GM23338 (cell line): ENCODE measurements at regions not wholly inside any gene's neighbourhood (a gene's known extent, or its start where the extent isn't known, plus 50 kb on each side); places are given as distances from the start of the nearest gene placed in this dataset.
A peak's percentile ranks its signal among the peaks of the same experiment; 100 is the strongest.

Experiments
- ATAC-seq: fragments of 200-7000 bp; cut with Tn5 transposase; 3 replicates; pipeline ENCODE4 v1.9.1; 2020
- DNase-seq: peaks from one replicate; pipeline ENCODE4 v3.0.0-alpha.2; 2015; ENCODE audit warnings: low spot score
- H2AFZ ChIP-seq: fragments of 200-600 bp; sonication (generic); 2 replicates; pipeline ENCODE4 v1.8.0; 2016; ENCODE audit warnings: antibody characterized with exemption, mild to moderate bottlenecking, moderate library complexity
- H3F3A ChIP-seq: fragments of 200-600 bp; sonication (generic); replicated peaks from 2 replicates; pipeline ENCODE4 v1.8.0; 2017; ENCODE audit warnings: antibody characterized with exemption, mixed run types, low read depth
- H3K27ac ChIP-seq: fragments of 200-600 bp; sonication (generic); 2 replicates; pipeline ENCODE4 v1.6.1; 2016; ENCODE audit warnings: low read depth
- H3K27me3 ChIP-seq: fragments of 200-600 bp; sonication (generic); 2 replicates; pipeline ENCODE4 v1.8.0; 2016; ENCODE audit warnings: mild to moderate bottlenecking, mixed run types, moderate library complexity; ENCODE audit not compliant: insufficient read depth
- H3K36me3 ChIP-seq: fragments of 200-600 bp; sonication (generic); 2 replicates; pipeline ENCODE4 v1.8.0; 2016; ENCODE audit warnings: mild to moderate bottlenecking; ENCODE audit not compliant: insufficient read depth
- H3K4me1 ChIP-seq: fragments of 200-600 bp; sonication (generic); 2 replicates; pipeline ENCODE4 v1.8.0; 2016; ENCODE audit warnings: mild to moderate bottlenecking, moderate library complexity; ENCODE audit not compliant: insufficient read depth
- H3K4me2 ChIP-seq: fragments of 200-600 bp; sonication (generic); 2 replicates; pipeline ENCODE4 v1.7.1; 2017; ENCODE audit warnings: mixed run types
- H3K4me3 ChIP-seq: fragments of 200-600 bp; sonication (generic); 2 replicates; pipeline ENCODE4 v1.6.1; 2016; ENCODE audit warnings: mixed run types
- H3K79me2 ChIP-seq: fragments of 200-600 bp; sonication (generic); replicated peaks from 2 replicates; pipeline ENCODE4 v1.8.0; 2017; ENCODE audit warnings: mild to moderate bottlenecking; ENCODE audit not compliant: insufficient read depth
- H3K9me2 ChIP-seq: fragments of 200-600 bp; sonication (generic); 2 replicates; pipeline ENCODE4 v1.8.0; 2017; ENCODE audit not compliant: insufficient read depth
- H4K20me1 ChIP-seq: fragments of 200-600 bp; sonication (generic); replicated peaks from 2 replicates; pipeline ENCODE4 v1.8.0; 2017; ENCODE audit warnings: mild to moderate bottlenecking; ENCODE audit not compliant: insufficient read depth
- H3K27ac Mint-ChIP-seq: 2 replicates; pipeline ENCODE4 v1.8.0; 2020; ENCODE audit warnings: inconsistent platforms, mild to moderate bottlenecking, moderate library complexity, mixed read lengths
- H3K27me3 Mint-ChIP-seq: 3 replicates; pipeline ENCODE4 v1.8.0; 2022; ENCODE audit warnings: low read depth, mild to moderate bottlenecking, moderate library complexity, mixed read lengths, inconsistent platforms; ENCODE audit not compliant: insufficient read depth, poor library complexity
- H3K36me3 Mint-ChIP-seq: 3 replicates; pipeline ENCODE4 v1.8.0; 2021; ENCODE audit warnings: low read depth, mild to moderate bottlenecking, inconsistent platforms, moderate library complexity, mixed read lengths
- H3K4me1 Mint-ChIP-seq: 3 replicates; pipeline ENCODE4 v1.8.0; 2020; ENCODE audit warnings: mild to moderate bottlenecking, inconsistent platforms, mixed read lengths
- H3K4me3 Mint-ChIP-seq: 3 replicates; pipeline ENCODE4 v1.8.0; 2021; ENCODE audit warnings: moderate library complexity, mild to moderate bottlenecking, inconsistent platforms, mixed read lengths
- H3K9me3 Mint-ChIP-seq: 3 replicates; pipeline ENCODE4 v1.8.0; 2020; ENCODE audit warnings: moderate library complexity, mild to moderate bottlenecking, inconsistent platforms, mixed read lengths
- CREB1 ChIP-seq: fragments of 250-450 bp; sonication (Bioruptor Pico); IDR thresholded peaks from 2 replicates; pipeline ENCODE4 v1.5.0; 2020; ENCODE audit warnings: low read depth, mild to moderate bottlenecking, moderate library complexity
- EZH2 ChIP-seq: fragments of 200-600 bp; sonication (generic); IDR thresholded peaks from one replicate; pipeline ENCODE4 v1.8.0; 2017; ENCODE audit warnings: antibody characterized with exemption, mild to moderate bottlenecking, low read depth; ENCODE audit not compliant: unreplicated experiment
- EZH2phosphoT487 ChIP-seq: fragments of 200-600 bp; sonication (generic); IDR thresholded peaks from one replicate; pipeline ENCODE4 v1.8.1; 2018; ENCODE audit warnings: antibody characterized with exemption; ENCODE audit not compliant: unreplicated experiment
- JUNB ChIP-seq: IDR thresholded peaks from one replicate; pipeline ENCODE4 v1.6.1; 2016; ENCODE audit warnings: antibody characterized with exemption; ENCODE audit not compliant: unreplicated experiment
- POLR2AphosphoS5 ChIP-seq: IDR thresholded peaks from 2 replicates; pipeline ENCODE4 v1.6.1; 2016; ENCODE audit warnings: antibody characterized with exemption, low read depth
- STAT1 ChIP-seq: IDR thresholded peaks from one replicate; pipeline ENCODE4 v1.6.1; 2016; ENCODE audit warnings: antibody characterized with exemption; ENCODE audit not compliant: unreplicated experiment
- ZNF331 ChIP-seq: fragments of 250-450 bp; sonication (Bioruptor Pico); IDR thresholded peaks from 2 replicates; pipeline ENCODE4 v1.5.0; 2020; ENCODE audit warnings: low read depth, mild to moderate bottlenecking, moderate library complexity
- TF ChIP-seq, protein P1 (sequence below): IDR thresholded peaks from 2 replicates; pipeline ENCODE4 v1.6.1; 2016; ENCODE audit warnings: antibody characterized with exemption
- TF ChIP-seq, protein P2 (sequence below), 2 experiments: fragments of 200-600 bp in 1 of 2; sonication (generic) in 1 of 2; conservative IDR thresholded peaks; 2 replicates each; pipeline versions ENCODE4 v1.5.1 to v1.6.1; 2016 to 2017; ENCODE audit warnings: antibody characterized with exemption in 2 of 2, low read depth in 2 of 2, mild to moderate bottlenecking in 2 of 2, moderate library complexity in 1 of 2
- TF ChIP-seq, protein P3 (sequence below): IDR thresholded peaks from one replicate; pipeline ENCODE4 v1.6.1; 2018; ENCODE audit warnings: antibody characterized with exemption; ENCODE audit not compliant: unreplicated experiment

DNA sequence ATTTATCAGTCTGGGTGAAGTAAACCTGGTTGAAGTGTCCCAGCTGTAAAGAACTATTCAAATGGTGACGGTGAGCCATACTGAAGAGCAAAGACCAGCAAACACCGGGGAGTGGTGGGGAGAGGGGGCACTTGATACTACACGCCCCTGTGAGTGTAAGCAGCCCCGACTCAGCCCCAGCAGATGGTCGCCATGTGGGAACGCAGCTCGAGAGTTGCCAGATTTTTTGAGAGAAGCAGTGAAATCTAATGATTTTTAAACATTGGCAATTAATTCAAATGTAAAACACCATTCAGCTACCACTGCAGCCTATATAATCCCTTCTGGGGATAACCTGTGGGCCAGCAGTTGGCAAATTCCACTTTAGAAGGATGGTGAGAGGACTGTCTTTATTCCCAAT is 1386.9 kb upstream of the WWC1 start:
- TF ChIP-seq POLR2AphosphoS5 (no peak), JUNB (no peak)
- Mint-ChIP-seq H3K9me3 (no peaks in the 10 kb centered on the region), H3K27ac (no peak overlapping the region), H3K36me3 (no peaks in the 10 kb centered on the region), H3K4me1 (0 out of 3 replicates have a peak, but pooled peaks cover 3% of the 10 kb centered on the region), H3K4me3 (no peak overlapping the region), H3K27me3 (no peaks in the 10 kb centered on the region)
- H3K36me3 ChIP-seq: no peaks in the 10 kb centered on the region
- H3K4me2 ChIP-seq: no peak overlapping the region
- DNase-seq (no peak), ATAC-seq (no peak)
- H3K27ac ChIP-seq: no peak overlapping the region
- H2AFZ ChIP-seq: peak overlapping the region; percentile 61; the same call in 1 of the 2 replicates
- H3K9me2 ChIP-seq: no peaks in the 10 kb centered on the region
- no peaks in the 10 kb centered on the region for H3K79me2 ChIP-seq
- no peaks in the 10 kb centered on the region for H3K4me1 ChIP-seq
- no peak overlapping the region for H3K4me3 ChIP-seq
- H4K20me1 ChIP-seq: no peaks in the 10 kb centered on the region
- no peaks in the 10 kb centered on the region for H3F3A ChIP-seq
- H3K27me3 ChIP-seq: no peaks in the 10 kb centered on the region

DNA sequence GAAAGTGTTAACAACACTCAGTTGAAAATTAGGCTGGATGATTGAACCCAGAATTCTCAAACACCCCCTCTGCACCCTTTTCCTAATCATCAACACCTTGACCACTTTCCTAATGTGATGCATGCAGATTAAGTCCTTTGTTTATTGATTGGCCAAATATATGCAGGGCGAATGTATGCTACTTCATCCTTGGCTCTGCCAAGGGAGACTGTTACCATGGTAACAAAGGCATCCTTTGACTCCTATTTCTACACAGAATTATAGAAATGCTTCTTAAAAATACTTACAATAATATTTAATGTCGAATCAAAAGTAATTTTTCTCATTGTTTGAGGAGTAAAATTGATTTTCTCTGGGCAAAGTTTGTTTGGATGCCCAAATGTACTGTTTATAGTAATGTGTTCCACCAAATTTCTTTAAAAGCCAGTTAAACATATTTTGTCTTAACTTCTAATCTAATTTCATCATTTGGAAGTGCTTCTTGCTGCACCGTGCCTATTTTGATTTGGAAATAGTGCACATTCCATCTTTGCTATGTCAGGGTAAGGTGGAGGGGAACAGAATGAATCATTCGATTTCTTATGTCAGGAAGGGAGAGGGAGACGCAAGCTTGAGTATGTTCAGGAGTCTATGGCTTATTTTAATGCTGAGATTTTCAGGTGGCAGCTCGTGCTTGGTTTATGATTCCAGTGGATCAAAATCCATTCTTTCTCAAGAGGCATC is 1384.3 kb upstream of the WWC1 start:
- ATAC-seq (no peak), DNase-seq (no peak)
- H3K4me1 ChIP-seq: no peaks in the 10 kb centered on the region
- H3K4me3 Mint-ChIP-seq: no peak overlapping the region
- 0 out of 3 replicates have a peak, but pooled peaks cover 3% of the 10 kb centered on the region for H3K4me1 Mint-ChIP-seq
- no peak overlapping the region for H2AFZ ChIP-seq
- no peaks in the 10 kb centered on the region for H3K9me3 Mint-ChIP-seq
- no peak overlapping the region for H3K4me2 ChIP-seq
- H3K27ac ChIP-seq: no peak overlapping the region
- no peaks in the 10 kb centered on the region for H3K36me3 ChIP-seq
- no peaks in the 10 kb centered on the region for H3K27me3 Mint-ChIP-seq
- H4K20me1 ChIP-seq: no peaks in the 10 kb centered on the region
- no peaks in the 10 kb centered on the region for H3F3A ChIP-seq
- H3K27me3 ChIP-seq: no peaks in the 10 kb centered on the region
- no peak for TF ChIP-seq EZH2
- TF ChIP-seq, protein P1, sequence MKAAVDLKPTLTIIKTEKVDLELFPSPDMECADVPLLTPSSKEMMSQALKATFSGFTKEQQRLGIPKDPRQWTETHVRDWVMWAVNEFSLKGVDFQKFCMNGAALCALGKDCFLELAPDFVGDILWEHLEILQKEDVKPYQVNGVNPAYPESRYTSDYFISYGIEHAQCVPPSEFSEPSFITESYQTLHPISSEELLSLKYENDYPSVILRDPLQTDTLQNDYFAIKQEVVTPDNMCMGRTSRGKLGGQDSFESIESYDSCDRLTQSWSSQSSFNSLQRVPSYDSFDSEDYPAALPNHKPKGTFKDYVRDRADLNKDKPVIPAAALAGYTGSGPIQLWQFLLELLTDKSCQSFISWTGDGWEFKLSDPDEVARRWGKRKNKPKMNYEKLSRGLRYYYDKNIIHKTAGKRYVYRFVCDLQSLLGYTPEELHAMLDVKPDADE: no peak
- H3K27ac Mint-ChIP-seq: no peak overlapping the region; the same call in 1 of the 2 replicates
- H3K79me2 ChIP-seq: no peaks in the 10 kb centered on the region
- no peak overlapping the region for H3K4me3 ChIP-seq
- H3K9me2 ChIP-seq: no peaks in the 10 kb centered on the region
- no peaks in the 10 kb centered on the region for H3K36me3 Mint-ChIP-seq

DNA sequence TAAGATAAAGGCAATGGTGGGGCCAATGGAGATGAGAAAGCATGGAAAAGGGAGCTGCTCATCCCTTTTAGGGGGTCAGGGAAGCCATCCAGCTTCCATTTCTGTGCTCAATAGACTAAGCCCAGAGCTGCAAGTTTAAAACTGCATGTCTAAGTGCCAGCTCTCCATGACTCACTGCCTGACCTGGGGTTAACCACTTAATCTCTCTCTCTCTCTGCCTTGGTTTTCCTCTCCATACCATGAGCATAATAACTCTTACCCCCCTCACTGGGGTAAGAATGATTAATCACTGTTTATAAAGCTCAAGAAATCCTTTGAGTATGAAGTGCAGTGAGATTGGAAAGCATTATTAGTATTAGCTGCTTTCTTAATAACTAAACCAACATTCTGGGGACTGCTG is 1382.4 kb upstream of the WWC1 start:
- H3K36me3 Mint-ChIP-seq: no peaks in the 10 kb centered on the region
- TF ChIP-seq, protein P2, sequence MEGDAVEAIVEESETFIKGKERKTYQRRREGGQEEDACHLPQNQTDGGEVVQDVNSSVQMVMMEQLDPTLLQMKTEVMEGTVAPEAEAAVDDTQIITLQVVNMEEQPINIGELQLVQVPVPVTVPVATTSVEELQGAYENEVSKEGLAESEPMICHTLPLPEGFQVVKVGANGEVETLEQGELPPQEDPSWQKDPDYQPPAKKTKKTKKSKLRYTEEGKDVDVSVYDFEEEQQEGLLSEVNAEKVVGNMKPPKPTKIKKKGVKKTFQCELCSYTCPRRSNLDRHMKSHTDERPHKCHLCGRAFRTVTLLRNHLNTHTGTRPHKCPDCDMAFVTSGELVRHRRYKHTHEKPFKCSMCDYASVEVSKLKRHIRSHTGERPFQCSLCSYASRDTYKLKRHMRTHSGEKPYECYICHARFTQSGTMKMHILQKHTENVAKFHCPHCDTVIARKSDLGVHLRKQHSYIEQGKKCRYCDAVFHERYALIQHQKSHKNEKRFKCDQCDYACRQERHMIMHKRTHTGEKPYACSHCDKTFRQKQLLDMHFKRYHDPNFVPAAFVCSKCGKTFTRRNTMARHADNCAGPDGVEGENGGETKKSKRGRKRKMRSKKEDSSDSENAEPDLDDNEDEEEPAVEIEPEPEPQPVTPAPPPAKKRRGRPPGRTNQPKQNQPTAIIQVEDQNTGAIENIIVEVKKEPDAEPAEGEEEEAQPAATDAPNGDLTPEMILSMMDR (conservative IDR thresholded peaks at IDR 0.05; ENCODE audit: low read depth in 2 of 2): no peak
- TF ChIP-seq EZH2 (no peak), CREB1 (no peak), ZNF331 (no peak), EZH2phosphoT487 (no peak), STAT1 (no peak), JUNB (no peak)
- TF ChIP-seq, protein P1: no peak
- TF ChIP-seq, protein P3, sequence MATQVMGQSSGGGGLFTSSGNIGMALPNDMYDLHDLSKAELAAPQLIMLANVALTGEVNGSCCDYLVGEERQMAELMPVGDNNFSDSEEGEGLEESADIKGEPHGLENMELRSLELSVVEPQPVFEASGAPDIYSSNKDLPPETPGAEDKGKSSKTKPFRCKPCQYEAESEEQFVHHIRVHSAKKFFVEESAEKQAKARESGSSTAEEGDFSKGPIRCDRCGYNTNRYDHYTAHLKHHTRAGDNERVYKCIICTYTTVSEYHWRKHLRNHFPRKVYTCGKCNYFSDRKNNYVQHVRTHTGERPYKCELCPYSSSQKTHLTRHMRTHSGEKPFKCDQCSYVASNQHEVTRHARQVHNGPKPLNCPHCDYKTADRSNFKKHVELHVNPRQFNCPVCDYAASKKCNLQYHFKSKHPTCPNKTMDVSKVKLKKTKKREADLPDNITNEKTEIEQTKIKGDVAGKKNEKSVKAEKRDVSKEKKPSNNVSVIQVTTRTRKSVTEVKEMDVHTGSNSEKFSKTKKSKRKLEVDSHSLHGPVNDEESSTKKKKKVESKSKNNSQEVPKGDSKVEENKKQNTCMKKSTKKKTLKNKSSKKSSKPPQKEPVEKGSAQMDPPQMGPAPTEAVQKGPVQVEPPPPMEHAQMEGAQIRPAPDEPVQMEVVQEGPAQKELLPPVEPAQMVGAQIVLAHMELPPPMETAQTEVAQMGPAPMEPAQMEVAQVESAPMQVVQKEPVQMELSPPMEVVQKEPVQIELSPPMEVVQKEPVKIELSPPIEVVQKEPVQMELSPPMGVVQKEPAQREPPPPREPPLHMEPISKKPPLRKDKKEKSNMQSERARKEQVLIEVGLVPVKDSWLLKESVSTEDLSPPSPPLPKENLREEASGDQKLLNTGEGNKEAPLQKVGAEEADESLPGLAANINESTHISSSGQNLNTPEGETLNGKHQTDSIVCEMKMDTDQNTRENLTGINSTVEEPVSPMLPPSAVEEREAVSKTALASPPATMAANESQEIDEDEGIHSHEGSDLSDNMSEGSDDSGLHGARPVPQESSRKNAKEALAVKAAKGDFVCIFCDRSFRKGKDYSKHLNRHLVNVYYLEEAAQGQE: no peak

More for the DNA sequence above, 1382.4 kb upstream of the WWC1 start:
- 0 out of 2 replicates have a peak, but pooled peaks cover 3% of the 10 kb centered on the region for H3K9me2 ChIP-seq
- no peak overlapping the region for H3K4me3 Mint-ChIP-seq
- no peaks in the 10 kb centered on the region for H3K79me2 ChIP-seq
- no peaks in the 10 kb centered on the region for H3F3A ChIP-seq
- H2AFZ ChIP-seq: no peak overlapping the region
- H3K9me3 Mint-ChIP-seq: no peaks in the 10 kb centered on the region
- no peak for ATAC-seq
- no peak overlapping the region for H3K4me2 ChIP-seq
- H3K4me1 ChIP-seq: no peaks in the 10 kb centered on the region
- H3K4me3 ChIP-seq: no peak overlapping the region
- H3K4me1 Mint-ChIP-seq: 0 out of 3 replicates have a peak, but pooled peaks cover 3% of the 10 kb centered on the region
- no peak overlapping the region for H3K27ac Mint-ChIP-seq
- H4K20me1 ChIP-seq: no peaks in the 10 kb centered on the region
- DNase-seq: no peak
- no peaks in the 10 kb centered on the region for H3K27me3 Mint-ChIP-seq
- H3K27ac ChIP-seq: no peak overlapping the region
- H3K36me3 ChIP-seq: no peaks in the 10 kb centered on the region
- H3K27me3 ChIP-seq: no peaks in the 10 kb centered on the region
